ENCODE measurements at regions not wholly inside any gene's neighbourhood (a gene's known extent, or its start where the extent isn't known, plus 50 kb on each side); places are given as distances from the start of the nearest gene placed in this dataset.

DNA sequence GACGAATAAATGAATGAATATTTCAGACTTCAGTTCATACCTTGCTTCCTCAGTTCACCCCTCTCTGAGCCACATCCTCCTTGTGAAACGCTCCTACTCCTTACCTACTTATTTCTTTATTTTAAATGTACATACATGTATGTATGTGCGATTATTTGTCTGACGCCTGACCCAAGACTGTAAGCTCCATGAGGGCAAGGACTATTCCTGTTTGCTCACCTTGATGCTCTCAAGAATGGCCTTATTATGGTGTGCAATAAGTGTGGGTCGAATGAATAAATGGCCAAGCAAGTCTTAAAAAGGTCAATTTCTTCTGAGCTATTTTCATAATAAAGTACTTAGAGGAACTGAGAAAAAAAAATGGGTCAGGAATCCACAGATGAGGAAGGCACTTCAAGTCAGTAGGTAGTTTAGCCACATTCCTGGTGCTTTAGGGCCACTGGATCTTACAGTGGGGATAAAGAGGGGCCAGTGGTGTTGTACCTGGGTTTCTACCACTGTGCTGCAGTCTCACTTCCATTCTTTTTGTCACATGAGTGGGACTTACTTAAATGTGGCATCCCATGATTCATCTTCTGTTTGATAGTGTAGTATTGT is 74.7 kb downstream of the SDC1 start:
- Histone ChIP-seq H3K36me3 (no peaks in the 10 kb centered on the region), H3K27ac (no peak overlapping the region), H3K4me3 (no peak overlapping the region), H3K9me3 (no peaks in the 10 kb centered on the region), H3K27me3 (no peaks in the 10 kb centered on the region), H3K4me1 (no peaks in the 10 kb centered on the region)
- intact Hi-C loops (cut with DNase I): no loop called here
- DNase-seq: no peak
- TF ChIP-seq EP300 (IDR thresholded peaks at IDR 0.05) (no peak), POLR2A (IDR thresholded peaks at IDR 0.05) (no peak), POLR2AphosphoS5 (IDR thresholded peaks at IDR 0.05) (no peak)
- TF ChIP-seq, protein P1, sequence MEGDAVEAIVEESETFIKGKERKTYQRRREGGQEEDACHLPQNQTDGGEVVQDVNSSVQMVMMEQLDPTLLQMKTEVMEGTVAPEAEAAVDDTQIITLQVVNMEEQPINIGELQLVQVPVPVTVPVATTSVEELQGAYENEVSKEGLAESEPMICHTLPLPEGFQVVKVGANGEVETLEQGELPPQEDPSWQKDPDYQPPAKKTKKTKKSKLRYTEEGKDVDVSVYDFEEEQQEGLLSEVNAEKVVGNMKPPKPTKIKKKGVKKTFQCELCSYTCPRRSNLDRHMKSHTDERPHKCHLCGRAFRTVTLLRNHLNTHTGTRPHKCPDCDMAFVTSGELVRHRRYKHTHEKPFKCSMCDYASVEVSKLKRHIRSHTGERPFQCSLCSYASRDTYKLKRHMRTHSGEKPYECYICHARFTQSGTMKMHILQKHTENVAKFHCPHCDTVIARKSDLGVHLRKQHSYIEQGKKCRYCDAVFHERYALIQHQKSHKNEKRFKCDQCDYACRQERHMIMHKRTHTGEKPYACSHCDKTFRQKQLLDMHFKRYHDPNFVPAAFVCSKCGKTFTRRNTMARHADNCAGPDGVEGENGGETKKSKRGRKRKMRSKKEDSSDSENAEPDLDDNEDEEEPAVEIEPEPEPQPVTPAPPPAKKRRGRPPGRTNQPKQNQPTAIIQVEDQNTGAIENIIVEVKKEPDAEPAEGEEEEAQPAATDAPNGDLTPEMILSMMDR (IDR thresholded peaks at IDR 0.05): no peak
- 91 to 93% methylated on average over 5 of the region's 5 CpGs for WGBS, 2 donors

DNA sequence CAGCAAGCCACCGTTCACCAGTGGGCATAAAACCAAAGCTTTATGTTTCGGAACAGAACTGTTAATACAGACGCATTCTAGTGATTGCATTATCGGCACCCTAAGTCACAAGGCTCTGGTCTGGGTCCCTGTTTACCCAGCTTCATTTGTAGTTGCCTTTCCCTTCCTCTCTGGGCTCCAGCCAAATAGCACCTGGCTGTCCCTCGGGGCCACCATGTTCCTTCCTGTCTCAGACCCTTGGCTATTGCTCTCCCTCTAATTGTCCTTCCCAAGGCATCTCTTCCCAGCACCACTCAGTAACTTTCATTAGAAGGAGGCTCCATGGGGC is 75.3 kb downstream of the SDC1 start:
- Histone ChIP-seq H3K9me3 (no peaks in the 10 kb centered on the region), H3K4me3 (no peak overlapping the region), H3K36me3 (no peaks in the 10 kb centered on the region), H3K27ac (no peak overlapping the region), H3K27me3 (no peaks in the 10 kb centered on the region), H3K4me1 (no peaks in the 10 kb centered on the region)
- DNase-seq: no peak
- TF ChIP-seq EP300 (IDR thresholded peaks at IDR 0.05): no peak
- TF ChIP-seq POLR2A (IDR thresholded peaks at IDR 0.05): no peak
- TF ChIP-seq, protein P1 (IDR thresholded peaks at IDR 0.05): no peak
- WGBS, 2 donors: 67 to 84% methylated on average over 5 of the region's 5 CpGs
- intact Hi-C loops (cut with DNase I): no loop called here

DNA sequence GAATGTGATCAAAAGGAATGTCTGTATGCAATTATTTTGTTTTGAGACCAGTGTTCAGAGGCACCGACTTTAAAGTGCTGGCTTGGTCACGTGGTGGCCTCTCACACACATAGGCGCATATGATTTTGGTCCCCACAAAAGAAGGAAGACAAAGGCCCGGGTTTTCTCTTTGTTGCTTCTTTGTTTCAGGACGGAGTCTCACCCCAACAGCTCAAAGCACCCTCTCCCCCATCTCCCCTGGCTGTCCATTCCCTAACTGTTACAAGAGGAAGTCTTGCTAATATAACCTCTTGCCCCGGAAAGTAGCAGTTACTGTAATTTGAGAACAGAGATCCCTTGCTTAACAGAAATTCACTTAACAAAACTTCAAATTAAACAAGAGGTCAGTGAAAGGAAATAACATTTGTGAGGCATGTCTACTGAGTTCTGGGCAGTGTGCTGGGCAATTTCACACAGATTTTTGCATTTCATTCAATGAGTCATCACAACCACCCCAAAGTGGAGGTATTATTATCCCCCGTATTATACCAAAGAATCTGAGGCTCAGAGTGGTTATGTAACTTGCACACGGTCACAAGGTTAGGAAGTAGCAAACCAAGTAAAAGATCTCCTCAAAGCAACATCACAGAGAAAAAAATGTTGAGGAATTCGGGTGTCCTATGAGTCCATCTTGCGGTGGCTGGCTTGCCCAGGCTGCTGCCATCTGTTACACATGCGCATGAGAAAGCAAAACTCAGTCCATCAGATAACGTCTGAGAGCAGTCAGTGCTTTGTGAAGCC is 75.8 kb downstream of the SDC1 start:
- no peak overlapping the region for H3K27ac ChIP-seq

DNA sequence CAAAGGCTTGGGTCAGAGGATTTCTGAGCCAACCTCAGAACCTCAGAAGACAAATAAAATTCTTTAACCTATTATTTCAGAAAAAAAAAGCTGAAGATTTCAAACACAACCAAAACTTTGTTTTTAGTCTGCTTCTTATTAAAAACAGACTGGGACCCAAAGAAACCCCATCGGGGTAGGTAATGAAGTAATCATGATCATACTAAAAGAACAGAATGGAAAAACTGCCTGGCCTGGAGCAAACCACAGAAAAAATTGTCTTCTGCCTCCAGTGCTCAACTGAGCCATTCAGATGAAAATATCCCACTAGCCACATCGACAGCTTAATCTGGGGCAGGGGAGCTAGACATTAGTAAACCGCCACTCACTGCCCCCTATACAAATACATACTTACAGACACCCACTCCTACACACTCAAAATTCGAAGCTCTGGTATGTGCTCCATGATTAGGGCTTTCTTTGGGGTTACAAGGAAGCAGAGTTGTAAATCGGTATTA is 76.5 kb downstream of the SDC1 start:
- 80 to 88% methylated on average over 5 of the region's 5 CpGs for WGBS, 2 donors
- DNase-seq: no peak
- Histone ChIP-seq H3K27ac (no peak overlapping the region), H3K4me1 (peaks cover 0 to under 1% (median 0%) of the 10 kb centered on the region in 4 donors), H3K4me3 (no peak overlapping the region), H3K27me3 (no peaks in the 10 kb centered on the region), H3K36me3 (no peaks in the 10 kb centered on the region), H3K9me3 (no peaks in the 10 kb centered on the region)
- intact Hi-C loops (cut with DNase I): no loop called here
- no peak for TF ChIP-seq EP300 (IDR thresholded peaks at IDR 0.05)

More for the DNA sequence above, 75.8 kb downstream of the SDC1 start:
- no peaks in the 10 kb centered on the region for H3K27me3 ChIP-seq
- no peak for TF ChIP-seq POLR2A (IDR thresholded peaks at IDR 0.05)
- TF ChIP-seq POLR2AphosphoS5 (IDR thresholded peaks at IDR 0.05): no peak
- TF ChIP-seq, protein P1 (IDR thresholded peaks at IDR 0.05): no peak
- TF ChIP-seq EP300 (IDR thresholded peaks at IDR 0.05): no peak
- H3K4me1 ChIP-seq: no peaks in the 10 kb centered on the region
- no peak for DNase-seq
- H3K9me3 ChIP-seq: no peaks in the 10 kb centered on the region
- 77 to 81% methylated on average over 12 of the region's 12 CpGs for WGBS, 2 donors
- intact Hi-C loops (cut with DNase I): no loop called here
- no peaks in the 10 kb centered on the region for H3K36me3 ChIP-seq
- no peak overlapping the region for H3K4me3 ChIP-seq

DNA sequence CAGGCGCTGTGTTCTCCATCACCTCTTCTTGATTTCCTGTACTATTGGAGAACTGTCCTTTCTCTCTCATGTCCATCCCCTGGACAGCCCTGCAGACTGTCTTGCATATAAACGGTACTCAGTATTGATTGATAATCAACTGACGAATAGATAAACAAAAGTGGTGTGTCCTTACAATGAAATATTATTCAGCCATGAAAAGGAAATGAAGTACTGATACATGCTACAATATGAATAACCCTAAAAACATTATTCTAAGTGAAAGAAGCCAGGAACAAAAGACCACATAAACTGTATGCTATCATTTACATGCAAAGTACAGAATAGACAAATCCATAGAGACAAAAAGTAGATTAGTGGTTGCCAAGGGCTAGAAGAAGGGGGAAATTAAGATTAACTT is 77.6 kb downstream of the SDC1 start:
- DNase-seq: no peak
- Histone ChIP-seq H3K4me3 (no peak overlapping the region), H3K9me3 (no peaks in the 10 kb centered on the region), H3K4me1 (peaks cover 0 to 8% (median 0%) of the 10 kb centered on the region in 4 donors), H3K27me3 (no peaks in the 10 kb centered on the region), H3K36me3 (no peaks in the 10 kb centered on the region), H3K27ac (no peak overlapping the region)
- TF ChIP-seq POLR2A (IDR thresholded peaks at IDR 0.05) (no peak), POLR2AphosphoS5 (IDR thresholded peaks at IDR 0.05) (no peak), EP300 (IDR thresholded peaks at IDR 0.05) (no peak)
- TF ChIP-seq, protein P1 (IDR thresholded peaks at IDR 0.05): no peak
- intact Hi-C loops (cut with DNase I): no loop called here
- WGBS, 2 donors: 95 to 98% methylated on average over 3 of the region's 3 CpGs

Measured in sigmoid colon (tissue), 6 donors.